Neural cell (in vitro differentiated cells): ENCODE measurements at regions not wholly inside any gene's neighbourhood (a gene's known extent, or its start where the extent isn't known, plus 50 kb on each side); places are given as distances from the start of the nearest gene placed in this dataset.

Experiments used
- H2AFZ ChIP-seq: fragments of 200-600, 300-800 bp; sonication (generic), shearing (Covaris generic); 2 replicates; pipeline ENCODE4 v1.6.0; 2014; ENCODE audit warnings: low read depth, mild to moderate bottlenecking, antibody characterized with exemption, low read length, moderate library complexity
- H3F3A ChIP-seq: fragments of 200-600 bp; shearing (Covaris generic); 2 replicates; pipeline ENCODE4 v1.6.1; 2016; ENCODE audit warnings: mild to moderate bottlenecking, moderate library complexity, mixed read lengths, antibody characterized with exemption, low read length; ENCODE audit not compliant: insufficient read depth, poor library complexity, severe bottlenecking
- H3K27ac ChIP-seq: fragments of 200-600, 300-800 bp; sonication (generic), shearing (Covaris generic); 2 replicates; pipeline ENCODE4 v1.5.1; 2014; ENCODE audit warnings: mild to moderate bottlenecking, low read length, moderate library complexity
- H3K27me3 ChIP-seq: fragments of 300-800, 200-600 bp; sonication (generic), shearing (Covaris generic); 2 replicates; pipeline ENCODE4 v1.6.0; 2014; ENCODE audit warnings: mild to moderate bottlenecking, low read depth, low read length, moderate library complexity; ENCODE audit not compliant: insufficient read depth
- H3K36me3 ChIP-seq: fragments of 300-800, 200-600 bp; sonication (generic), shearing (Covaris generic); 2 replicates; pipeline ENCODE4 v1.5.1; 2014; ENCODE audit warnings: mild to moderate bottlenecking, antibody characterized with exemption, low read length, moderate library complexity; ENCODE audit not compliant: insufficient read depth
- H3K4me2 ChIP-seq: fragments of 300-800, 200-600 bp; sonication (generic), shearing (Covaris generic); 2 replicates; pipeline ENCODE4 v1.6.0; 2014; ENCODE audit warnings: mild to moderate bottlenecking, low read length
- H3K4me3 ChIP-seq: fragments of 300-800, 200-600 bp; sonication (generic), shearing (Covaris generic); 2 replicates; pipeline ENCODE4 v1.5.1; 2014; ENCODE audit warnings: mild to moderate bottlenecking, low read length, moderate library complexity
- H3K79me2 ChIP-seq: fragments of 200-600 bp; shearing (Covaris generic); replicated peaks from 2 replicates; pipeline ENCODE4 v1.6.0; 2014; ENCODE audit warnings: mild to moderate bottlenecking, low read length, moderate library complexity; ENCODE audit not compliant: insufficient read depth
- H3K9ac ChIP-seq: fragments of 300-800, 200-600 bp; sonication (generic), shearing (Covaris generic); 2 replicates; pipeline ENCODE4 v1.6.1; 2016; ENCODE audit warnings: mild to moderate bottlenecking, low read length, mixed read lengths
- H3K9me2 ChIP-seq: fragments of 200-600 bp; shearing (Covaris generic); 2 replicates; pipeline ENCODE4 v1.6.1; 2016; ENCODE audit warnings: mild to moderate bottlenecking, low read length, mixed read lengths; ENCODE audit not compliant: insufficient read depth
- H3K9me3 ChIP-seq: fragments of 200-600, 300-800 bp; sonication (generic), shearing (Covaris generic); 2 replicates; pipeline ENCODE4 v1.6.1; 2016; ENCODE audit warnings: mild to moderate bottlenecking, mixed run types, low read length, moderate library complexity, mixed read lengths
- H4K20me1 ChIP-seq: fragments of 200-600 bp; shearing (Covaris generic); 2 replicates; pipeline ENCODE4 v1.6.1; 2016; ENCODE audit warnings: mild to moderate bottlenecking, mixed run types; ENCODE audit not compliant: insufficient read depth
- EP300 ChIP-seq: fragments of 450-650 bp; conservative IDR thresholded peaks from 2 replicates; pipeline ENCODE4 v1.6.1; 2014; ENCODE audit warnings: antibody characterized with exemption, mild to moderate bottlenecking, moderate library complexity; ENCODE audit not compliant: poor library complexity, severe bottlenecking
- EZH2 ChIP-seq: fragments of 200-600, 300-800 bp; shearing (Covaris generic), sonication (generic); IDR thresholded peaks from 2 replicates; pipeline ENCODE4 v1.6.1; 2014; ENCODE audit warnings: antibody characterized with exemption, low read length, borderline replicate concordance, mild to moderate bottlenecking; ENCODE audit not compliant: insufficient read depth, poor library complexity, severe bottlenecking
- MXI1 ChIP-seq: fragments of 450-650 bp; conservative IDR thresholded peaks from 2 replicates; pipeline ENCODE4 v1.6.1; 2014; ENCODE audit warnings: antibody characterized with exemption, mild to moderate bottlenecking; ENCODE audit not compliant: poor library complexity, severe bottlenecking
- POLR2AphosphoS5 ChIP-seq: IDR thresholded peaks from 2 replicates; pipeline ENCODE4 v1.6.1; 2012
- RAD21 ChIP-seq: fragments of 450-650 bp; conservative IDR thresholded peaks from 2 replicates; pipeline ENCODE4 v1.6.1; 2014; ENCODE audit warnings: antibody characterized with exemption, mild to moderate bottlenecking, moderate library complexity
- SMC3 ChIP-seq: fragments of 450-650 bp; conservative IDR thresholded peaks from 2 replicates; pipeline ENCODE4 v1.6.1; 2014; ENCODE audit warnings: antibody characterized with exemption, mild to moderate bottlenecking, moderate library complexity; ENCODE audit not compliant: poor library complexity
- TAF1 ChIP-seq: IDR thresholded peaks from 2 replicates; pipeline ENCODE4 v1.6.1; 2012; ENCODE audit warnings: low read depth
- TF ChIP-seq, protein P1 (sequence below): IDR thresholded peaks from 2 replicates; pipeline ENCODE4 v1.6.1; 2012; ENCODE audit warnings: borderline replicate concordance
- TF ChIP-seq, protein P2 (sequence below): fragments of 450-650 bp; IDR thresholded peaks from 2 replicates; pipeline ENCODE4 v1.5.1; 2014; ENCODE audit warnings: antibody characterized with exemption, mild to moderate bottlenecking, moderate library complexity; ENCODE audit not compliant: poor library complexity, severe bottlenecking

DNA sequence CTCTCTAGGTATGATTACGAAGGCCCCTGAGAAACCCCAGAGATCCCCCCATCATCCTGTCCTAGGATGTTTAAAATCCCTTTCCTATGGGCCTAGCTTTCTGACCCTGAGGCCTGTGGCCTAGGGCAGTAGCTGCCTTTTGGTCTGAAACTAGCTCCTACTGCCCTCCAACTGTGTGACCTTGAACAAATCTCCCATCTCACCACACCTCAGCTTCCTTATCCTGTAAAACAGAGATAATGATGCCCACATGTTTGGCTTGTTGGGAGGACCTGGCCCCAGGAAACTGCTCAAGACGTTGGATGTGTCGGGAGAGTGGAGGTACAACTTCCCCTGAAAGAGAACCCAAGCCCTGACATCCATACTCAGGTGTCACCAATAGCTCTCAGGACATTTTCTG is 213.2 kb downstream of the SMAD2 start:
- no peaks in the 10 kb centered on the region for H3K79me2 ChIP-seq
- no peaks in the 10 kb centered on the region for H4K20me1 ChIP-seq
- H3K4me3 ChIP-seq = no peak overlapping the region
- H3K4me2 ChIP-seq = no peak overlapping the region
- no peak for TF ChIP-seq EZH2
- no peak for TF ChIP-seq TAF1
- TF ChIP-seq, protein P1, sequence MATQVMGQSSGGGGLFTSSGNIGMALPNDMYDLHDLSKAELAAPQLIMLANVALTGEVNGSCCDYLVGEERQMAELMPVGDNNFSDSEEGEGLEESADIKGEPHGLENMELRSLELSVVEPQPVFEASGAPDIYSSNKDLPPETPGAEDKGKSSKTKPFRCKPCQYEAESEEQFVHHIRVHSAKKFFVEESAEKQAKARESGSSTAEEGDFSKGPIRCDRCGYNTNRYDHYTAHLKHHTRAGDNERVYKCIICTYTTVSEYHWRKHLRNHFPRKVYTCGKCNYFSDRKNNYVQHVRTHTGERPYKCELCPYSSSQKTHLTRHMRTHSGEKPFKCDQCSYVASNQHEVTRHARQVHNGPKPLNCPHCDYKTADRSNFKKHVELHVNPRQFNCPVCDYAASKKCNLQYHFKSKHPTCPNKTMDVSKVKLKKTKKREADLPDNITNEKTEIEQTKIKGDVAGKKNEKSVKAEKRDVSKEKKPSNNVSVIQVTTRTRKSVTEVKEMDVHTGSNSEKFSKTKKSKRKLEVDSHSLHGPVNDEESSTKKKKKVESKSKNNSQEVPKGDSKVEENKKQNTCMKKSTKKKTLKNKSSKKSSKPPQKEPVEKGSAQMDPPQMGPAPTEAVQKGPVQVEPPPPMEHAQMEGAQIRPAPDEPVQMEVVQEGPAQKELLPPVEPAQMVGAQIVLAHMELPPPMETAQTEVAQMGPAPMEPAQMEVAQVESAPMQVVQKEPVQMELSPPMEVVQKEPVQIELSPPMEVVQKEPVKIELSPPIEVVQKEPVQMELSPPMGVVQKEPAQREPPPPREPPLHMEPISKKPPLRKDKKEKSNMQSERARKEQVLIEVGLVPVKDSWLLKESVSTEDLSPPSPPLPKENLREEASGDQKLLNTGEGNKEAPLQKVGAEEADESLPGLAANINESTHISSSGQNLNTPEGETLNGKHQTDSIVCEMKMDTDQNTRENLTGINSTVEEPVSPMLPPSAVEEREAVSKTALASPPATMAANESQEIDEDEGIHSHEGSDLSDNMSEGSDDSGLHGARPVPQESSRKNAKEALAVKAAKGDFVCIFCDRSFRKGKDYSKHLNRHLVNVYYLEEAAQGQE = no peak
- no peak for TF ChIP-seq EP300
- no peak for TF ChIP-seq RAD21
- no peak for TF ChIP-seq POLR2AphosphoS5
- no peak for TF ChIP-seq SMC3
- TF ChIP-seq, protein P2, sequence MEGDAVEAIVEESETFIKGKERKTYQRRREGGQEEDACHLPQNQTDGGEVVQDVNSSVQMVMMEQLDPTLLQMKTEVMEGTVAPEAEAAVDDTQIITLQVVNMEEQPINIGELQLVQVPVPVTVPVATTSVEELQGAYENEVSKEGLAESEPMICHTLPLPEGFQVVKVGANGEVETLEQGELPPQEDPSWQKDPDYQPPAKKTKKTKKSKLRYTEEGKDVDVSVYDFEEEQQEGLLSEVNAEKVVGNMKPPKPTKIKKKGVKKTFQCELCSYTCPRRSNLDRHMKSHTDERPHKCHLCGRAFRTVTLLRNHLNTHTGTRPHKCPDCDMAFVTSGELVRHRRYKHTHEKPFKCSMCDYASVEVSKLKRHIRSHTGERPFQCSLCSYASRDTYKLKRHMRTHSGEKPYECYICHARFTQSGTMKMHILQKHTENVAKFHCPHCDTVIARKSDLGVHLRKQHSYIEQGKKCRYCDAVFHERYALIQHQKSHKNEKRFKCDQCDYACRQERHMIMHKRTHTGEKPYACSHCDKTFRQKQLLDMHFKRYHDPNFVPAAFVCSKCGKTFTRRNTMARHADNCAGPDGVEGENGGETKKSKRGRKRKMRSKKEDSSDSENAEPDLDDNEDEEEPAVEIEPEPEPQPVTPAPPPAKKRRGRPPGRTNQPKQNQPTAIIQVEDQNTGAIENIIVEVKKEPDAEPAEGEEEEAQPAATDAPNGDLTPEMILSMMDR = no peak
- no peak for TF ChIP-seq MXI1
- H3K27ac ChIP-seq = no peak overlapping the region
- H3K9me2 ChIP-seq = no peaks in the 10 kb centered on the region
- no peak overlapping the region for H2AFZ ChIP-seq
- H3K36me3 ChIP-seq = no peaks in the 10 kb centered on the region
- H3K9me3 ChIP-seq = no peaks in the 10 kb centered on the region
- H3K27me3 ChIP-seq = no peaks in the 10 kb centered on the region
- no peaks in the 10 kb centered on the region for H3F3A ChIP-seq
- H3K9ac ChIP-seq = no peak overlapping the region

DNA sequence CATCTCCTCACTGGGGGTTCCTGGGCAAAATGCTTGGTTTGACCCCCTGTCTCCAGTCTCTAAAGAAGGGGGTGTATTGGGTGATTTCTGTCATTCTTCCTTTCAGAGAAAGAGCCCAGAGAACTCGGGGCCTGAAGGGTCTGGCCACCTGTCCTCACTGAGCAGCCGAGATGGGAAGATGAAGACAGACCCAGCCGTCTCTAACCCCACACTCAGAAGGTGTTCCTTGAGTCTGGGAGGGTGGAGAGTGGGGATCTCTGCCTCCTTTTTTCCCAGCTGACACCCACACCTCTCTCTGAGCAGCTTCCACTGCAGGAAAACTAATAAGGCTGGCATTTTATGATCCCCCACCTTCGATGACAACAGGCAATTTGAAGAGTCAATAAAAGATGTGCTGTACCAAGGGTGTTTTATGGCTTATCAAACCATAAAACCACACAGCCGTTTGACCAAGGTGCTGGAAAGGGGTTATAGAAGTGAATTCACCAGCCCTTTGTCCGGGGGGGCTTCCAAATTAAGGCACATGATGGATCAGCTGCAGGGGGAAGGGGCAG is 213.8 kb downstream of the SMAD2 start:
- Histone ChIP-seq H3K79me2 (no peaks in the 10 kb centered on the region), H2AFZ (no peak overlapping the region), H3K9me3 (no peaks in the 10 kb centered on the region), H3K27ac (no peak overlapping the region), H3K27me3 (no peaks in the 10 kb centered on the region), H3K4me3 (no peak overlapping the region), H3K9me2 (no peaks in the 10 kb centered on the region), H4K20me1 (no peaks in the 10 kb centered on the region), H3F3A (no peaks in the 10 kb centered on the region), H3K9ac (no peak overlapping the region), H3K36me3 (no peaks in the 10 kb centered on the region), H3K4me2 (no peak overlapping the region)
- TF ChIP-seq EP300 = no peak
- TF ChIP-seq SMC3 = no peak
- no peak for TF ChIP-seq RAD21
- TF ChIP-seq TAF1 = no peak
- no peak for TF ChIP-seq EZH2
- TF ChIP-seq POLR2AphosphoS5 = no peak
- TF ChIP-seq, protein P1 = no peak
